IPS-18a (cell line): ENCODE measurements at regions not wholly inside any gene's neighbourhood (a gene's known extent, or its start where the extent isn't known, plus 50 kb on each side); places are given as distances from the start of the nearest gene placed in this dataset.

Source experiments
- H3K27ac ChIP-seq: one replicate; pipeline ENCODE4 v1.5.1; 2013; ENCODE audit warnings: low read length
- H3K27me3 ChIP-seq: one replicate; pipeline ENCODE4 v1.6.1; 2013; ENCODE audit warnings: mild to moderate bottlenecking, low read length; ENCODE audit not compliant: control insufficient read depth, insufficient read depth
- H3K36me3 ChIP-seq: one replicate; pipeline ENCODE4 v1.6.1; 2013; ENCODE audit warnings: low read depth, low read length; ENCODE audit not compliant: control insufficient read depth
- H3K4me1 ChIP-seq: one replicate; pipeline ENCODE4 v1.6.1; 2013; ENCODE audit warnings: low read depth, low read length; ENCODE audit not compliant: control insufficient read depth
- H3K4me3 ChIP-seq: one replicate; pipeline ENCODE4 v1.5.1; 2013; ENCODE audit warnings: low read length
- H3K9ac ChIP-seq: one replicate; pipeline ENCODE4 v1.6.1; 2013; ENCODE audit warnings: mild to moderate bottlenecking, low read length, moderate library complexity
- H3K9me3 ChIP-seq: one replicate; pipeline ENCODE4 v1.6.1; 2013; ENCODE audit warnings: low read depth, low read length; ENCODE audit not compliant: control insufficient read depth

- Histone ChIP-seq H3K27me3 (no peaks in the 10 kb centered on the region), H3K9ac (no peak overlapping the region), H3K27ac (no peak overlapping the region), H3K4me3 (no peak overlapping the region), H3K36me3 (no peaks in the 10 kb centered on the region), H3K9me3 (no peaks in the 10 kb centered on the region), H3K4me1 (no peaks in the 10 kb centered on the region)
Measured at GRCh38 chr5:96026406-96027041, 64.9 kb upstream of the ELL2 start.

- Histone ChIP-seq H3K36me3 (no peaks in the 10 kb centered on the region), H3K4me1 (no peaks in the 10 kb centered on the region), H3K27ac (no peak overlapping the region), H3K9ac (no peak overlapping the region), H3K9me3 (no peaks in the 10 kb centered on the region), H3K4me3 (no peak overlapping the region), H3K27me3 (no peaks in the 10 kb centered on the region)
Measured at GRCh38 chr5:96024683-96025475, 63.2 kb upstream of the ELL2 start.

- no peaks in the 10 kb centered on the region for H3K4me1 ChIP-seq
- H3K4me3 ChIP-seq, result no peak overlapping the region
- no peak overlapping the region for H3K27ac ChIP-seq
- no peaks in the 10 kb centered on the region for H3K9me3 ChIP-seq
- H3K9ac ChIP-seq, result no peak overlapping the region
- no peaks in the 10 kb centered on the region for H3K27me3 ChIP-seq
- no peaks in the 10 kb centered on the region for H3K36me3 ChIP-seq
Measured at GRCh38 chr5:96023518-96023917, 61.9 kb upstream of the ELL2 start.

GRCh38 chr5:96022971-96023370 is 61.3 kb upstream of the ELL2 start:
- H3K27me3 ChIP-seq, result no peaks in the 10 kb centered on the region
- H3K9ac ChIP-seq, result no peak overlapping the region
- no peaks in the 10 kb centered on the region for H3K9me3 ChIP-seq
- H3K4me3 ChIP-seq, result no peak overlapping the region
- no peaks in the 10 kb centered on the region for H3K4me1 ChIP-seq
- H3K36me3 ChIP-seq, result no peaks in the 10 kb centered on the region
- H3K27ac ChIP-seq, result no peak overlapping the region

- Histone ChIP-seq H3K9me3 (no peaks in the 10 kb centered on the region), H3K4me3 (no peak overlapping the region), H3K9ac (no peak overlapping the region), H3K27me3 (no peaks in the 10 kb centered on the region), H3K4me1 (no peaks in the 10 kb centered on the region), H3K36me3 (no peaks in the 10 kb centered on the region), H3K27ac (no peak overlapping the region)
Measured at GRCh38 chr5:96017951-96018350, 56.3 kb upstream of the ELL2 start.

GRCh38 chr5:96016216-96016615 is 54.6 kb upstream of the ELL2 start:
- no peaks in the 10 kb centered on the region for H3K4me1 ChIP-seq
- no peak overlapping the region for H3K9ac ChIP-seq
- H3K27me3 ChIP-seq, result no peaks in the 10 kb centered on the region
- H3K9me3 ChIP-seq, result no peaks in the 10 kb centered on the region
- H3K4me3 ChIP-seq, result no peak overlapping the region
- no peak overlapping the region for H3K27ac ChIP-seq
- H3K36me3 ChIP-seq, result no peaks in the 10 kb centered on the region

- no peak overlapping the region for H3K9ac ChIP-seq
- H3K27ac ChIP-seq, result no peak overlapping the region
Measured at GRCh38 chr5:96015709-96016108, 54.1 kb upstream of the ELL2 start.

GRCh38 chr5:96014395-96014794 is 52.7 kb upstream of the ELL2 start:
- Histone ChIP-seq H3K9me3 (no peaks in the 10 kb centered on the region), H3K4me1 (no peaks in the 10 kb centered on the region), H3K4me3 (no peak overlapping the region), H3K27me3 (no peaks in the 10 kb centered on the region), H3K9ac (no peak overlapping the region), H3K36me3 (no peaks in the 10 kb centered on the region), H3K27ac (no peak overlapping the region)

More at GRCh38 chr5:96015709-96016108, 54.1 kb upstream of the ELL2 start:
- Histone ChIP-seq H3K27me3 (no peaks in the 10 kb centered on the region), H3K9me3 (no peaks in the 10 kb centered on the region), H3K36me3 (no peaks in the 10 kb centered on the region), H3K4me3 (no peak overlapping the region), H3K4me1 (no peaks in the 10 kb centered on the region)

- Histone ChIP-seq H3K27ac (no peak overlapping the region), H3K36me3 (no peaks in the 10 kb centered on the region), H3K9me3 (no peaks in the 10 kb centered on the region), H3K9ac (no peak overlapping the region), H3K4me1 (no peaks in the 10 kb centered on the region), H3K4me3 (no peak overlapping the region), H3K27me3 (no peaks in the 10 kb centered on the region)
Measured at GRCh38 chr5:96013254-96013653, 51.6 kb upstream of the ELL2 start.

- Histone ChIP-seq H3K9ac (no peak overlapping the region), H3K9me3 (no peaks in the 10 kb centered on the region), H3K27ac (no peak overlapping the region), H3K4me1 (no peaks in the 10 kb centered on the region), H3K27me3 (no peaks in the 10 kb centered on the region), H3K4me3 (no peak overlapping the region), H3K36me3 (no peaks in the 10 kb centered on the region)
Measured at GRCh38 chr5:96012399-96012798, 50.7 kb upstream of the ELL2 start.
